HCT116 (cell line): ENCODE measurements at regions not wholly inside any gene's neighbourhood (a gene's known extent, or its start where the extent isn't known, plus 50 kb on each side); places are given as distances from the start of the nearest gene placed in this dataset.

Experiments used
- CBX3 ChIP-seq: IDR thresholded peaks from 2 replicates; pipeline ENCODE4 v1.6.1; 2012; ENCODE audit warnings: low read depth
- CTCF ChIP-seq, 3 experiments: fragments of 200-600 bp in 1 of 3; sonication (generic) in 1 of 3; IDR thresholded peaks in 2 of 3; conservative IDR thresholded peaks in 1 of 3; 2 replicates each; pipeline ENCODE4 v1.5.1; 2012 to 2017; ENCODE audit warnings: low read depth in 2 of 3, low read length in 2 of 3, antibody characterized with exemption in 1 of 3, borderline replicate concordance in 1 of 3, control low read depth in 1 of 3, mild to moderate bottlenecking in 1 of 3, mixed read lengths in 1 of 3, mixed run types in 1 of 3, moderate library complexity in 1 of 3; ENCODE audit not compliant: insufficient read depth in 1 of 3
- EZH2 ChIP-seq: fragments of 200-600 bp; sonication (generic); IDR thresholded peaks from 2 replicates; pipeline ENCODE4 v1.6.1; 2017; ENCODE audit warnings: antibody characterized with exemption, mixed run types
- EZH2phosphoT487 ChIP-seq: fragments of 200-600 bp; IDR thresholded peaks from 2 replicates; pipeline ENCODE4 v1.6.1; 2018; ENCODE audit warnings: antibody characterized with exemption, borderline replicate concordance
- POLR2A ChIP-seq: IDR thresholded peaks from 2 replicates; pipeline ENCODE4 v1.7.0; 2011; ENCODE audit warnings: borderline replicate concordance; ENCODE audit not compliant: insufficient read depth, insufficient read length; ENCODE audit errors: extremely low read depth
- POLR2AphosphoS5 ChIP-seq: IDR thresholded peaks from 2 replicates; pipeline ENCODE4 v1.6.1; 2011; ENCODE audit warnings: mild to moderate bottlenecking, low read depth, low read length, moderate library complexity
- SIN3A ChIP-seq: IDR thresholded peaks from 2 replicates; pipeline ENCODE4 v1.6.1; 2012; ENCODE audit warnings: low read depth

- TF ChIP-seq SIN3A (no peak), POLR2AphosphoS5 (no peak), EZH2phosphoT487 (no peak), CTCF (IDR thresholded peaks at IDR 0.05 in 2 of 3, conservative IDR thresholded peaks at IDR 0.05 in 1 of 3; ENCODE audit: borderline replicate concordance in 1 of 3, insufficient read depth in 1 of 3, low read depth in 2 of 3, low read length in 2 of 3) (no peak), EZH2 (no peak), POLR2A (no peak), CBX3 (no peak)
These were observed 56.3 kb upstream of the HNF1B start for GRCh38 chr17:37801171-37801570.
